GOT3 (cell line): ENCODE measurements at regions not wholly inside any gene's neighbourhood (a gene's known extent, or its start where the extent isn't known, plus 50 kb on each side); places are given as distances from the start of the nearest gene placed in this dataset.
"Not testable (repeated sequence)": the region's sequence is repeated elsewhere in the genome, so short reads cannot be mapped to it uniquely, and the experiment has no call there.

Experiments
- DNase-seq: peaks from one replicate; lab custom pipeline; 2025; ENCODE audit warnings: mixed read lengths; lab: John Stamatoyannopoulos, UW

- DNase-seq, result no peak
Measured at GRCh38 chr13:27327633-27328032, 57.0 kb downstream of the RASL11A start.

GRCh38 chr13:27329210-27329609, 58.6 kb downstream of the RASL11A start:
- DNase-seq, result no peak

- no peak for DNase-seq
Measured at GRCh38 chr13:27334774-27335435, 64.3 kb downstream of the RASL11A start.

- no peak for DNase-seq
Measured at GRCh38 chr13:27336014-27336673, 65.5 kb downstream of the RASL11A start.

- no peak for DNase-seq
Measured at GRCh38 chr13:27338207-27338606, 67.6 kb downstream of the RASL11A start.

GRCh38 chr13:27338816-27339215, 68.2 kb downstream of the RASL11A start:
- no peak for DNase-seq

- DNase-seq, result no peak
Measured at GRCh38 chr13:27339299-27339698, 68.7 kb downstream of the RASL11A start.

GRCh38 chr13:27341616-27342015, 71.0 kb downstream of the RASL11A start:
- DNase-seq, result no peak

- DNase-seq, result no peak
Measured at GRCh38 chr13:27347211-27347772, 76.7 kb downstream of the RASL11A start.

- no peak for DNase-seq
Measured at GRCh38 chr13:27348461-27348860, 76.0 kb upstream of the GTF3A start.

- no peak for DNase-seq
Measured at GRCh38 chr13:27349458-27349857, 75.0 kb upstream of the GTF3A start.

- DNase-seq, result not testable (repeated sequence)
Measured at GRCh38 chr13:27350825-27351224, 73.6 kb upstream of the GTF3A start.

- DNase-seq, result no peak
Measured at GRCh38 chr13:27352698-27353097, 71.7 kb upstream of the GTF3A start.

- DNase-seq, result no peak
Measured at GRCh38 chr13:27353166-27353583, 71.2 kb upstream of the GTF3A start.

- no peak for DNase-seq
Measured at GRCh38 chr13:27353708-27354107, 70.7 kb upstream of the GTF3A start.

GRCh38 chr13:27354379-27354778, 70.0 kb upstream of the GTF3A start:
- no peak for DNase-seq

GRCh38 chr13:27355894-27356293, 68.5 kb upstream of the GTF3A start:
- DNase-seq, result no peak

GRCh38 chr13:27358420-27358819, 66.0 kb upstream of the GTF3A start:
- DNase-seq, result no peak

- DNase-seq, result peak; percentile 29
Measured at GRCh38 chr13:27359199-27359821, 65.1 kb upstream of the GTF3A start.

- no peak for DNase-seq
Measured at GRCh38 chr13:27360562-27360961, 63.9 kb upstream of the GTF3A start.

GRCh38 chr13:27362064-27362751, 62.2 kb upstream of the GTF3A start:
- DNase-seq, result peak; percentile 43

GRCh38 chr13:27363637-27364036, 60.8 kb upstream of the GTF3A start:
- not testable (repeated sequence) for DNase-seq
